ENCODE measurements at regions not wholly inside any gene's neighbourhood (a gene's known extent, or its start where the extent isn't known, plus 50 kb on each side); places are given as distances from the start of the nearest gene placed in this dataset.
A peak's percentile ranks its signal among the peaks of the same experiment; 100 is the strongest.
"Not testable (repeated sequence)": the region's sequence is repeated elsewhere in the genome, so short reads cannot be mapped to it uniquely, and the experiment has no call there.

DNA sequence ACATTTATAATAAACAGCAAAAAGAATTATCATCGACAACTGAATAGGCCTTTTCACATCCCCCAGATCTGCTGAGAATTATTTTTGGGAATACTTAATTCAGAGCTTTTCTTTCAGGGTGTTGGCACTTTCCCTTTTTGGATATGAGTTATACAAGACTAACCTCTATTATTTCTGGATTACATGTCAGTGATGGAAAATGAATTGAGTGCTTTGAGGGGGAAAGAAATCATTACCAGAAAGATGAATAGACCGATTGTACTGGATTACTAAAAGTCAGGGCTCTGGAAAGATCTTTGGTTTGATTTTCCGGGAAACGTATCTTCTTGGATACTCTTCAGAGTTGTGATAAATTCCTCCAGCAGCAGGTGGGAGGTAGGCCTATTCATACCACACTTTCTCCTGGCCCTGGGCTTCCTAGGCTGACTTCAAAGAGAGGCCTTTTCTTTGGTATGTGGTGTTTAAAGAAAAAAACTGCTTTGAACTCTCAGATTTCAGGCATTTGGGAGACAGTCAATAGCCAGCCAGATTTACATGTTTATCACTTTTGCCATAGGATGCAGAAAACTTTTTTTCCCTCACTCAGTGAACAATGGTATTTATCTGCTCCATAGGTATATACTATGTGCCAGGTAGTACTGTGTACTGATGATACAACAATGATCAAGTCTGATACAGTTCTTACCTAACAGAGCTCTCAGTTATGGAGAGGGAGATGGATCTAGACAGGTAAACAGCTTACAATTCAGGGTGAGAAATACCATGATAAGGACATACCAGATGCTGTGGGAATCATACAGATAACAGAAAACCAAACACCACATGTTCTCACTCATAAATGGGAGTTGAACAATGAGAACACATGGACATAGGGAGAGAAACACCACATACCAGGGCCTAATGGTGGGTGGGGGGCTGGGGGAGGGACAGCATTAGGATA lies 63.3 kb upstream of the ACTR3 start:
- no peak overlapping the region for H3K4me2 ChIP-seq
- H3K4me3 ChIP-seq = no peak overlapping the region
- no peaks in the 10 kb centered on the region for H4K20me1 ChIP-seq
- no peak overlapping the region for H3K27ac ChIP-seq
- H3K27me3 ChIP-seq = no peaks in the 10 kb centered on the region
- H3K4me1 ChIP-seq = no peaks in the 10 kb centered on the region
- no peak for TF ChIP-seq Cebpa-rat (IDR thresholded peaks at IDR 0.05)
- H3K9ac ChIP-seq = no peak overlapping the region
- no peaks in the 10 kb centered on the region for H3K36me3 ChIP-seq
- no peaks in the 10 kb centered on the region for H3K9me3 ChIP-seq

- H3K9me3 ChIP-seq = no peaks in the 10 kb centered on the region
- no peak overlapping the region for H3K9ac ChIP-seq
- no peaks in the 10 kb centered on the region for H3K4me1 ChIP-seq
- no peaks in the 10 kb centered on the region for H4K20me1 ChIP-seq
- no peak for TF ChIP-seq Cebpa-rat (IDR thresholded peaks at IDR 0.05)
- H3K36me3 ChIP-seq = no peaks in the 10 kb centered on the region
- H3K27me3 ChIP-seq = no peaks in the 10 kb centered on the region
- H3K4me3 ChIP-seq = no peak overlapping the region
- no peak overlapping the region for H3K27ac ChIP-seq
- no peak overlapping the region for H3K4me2 ChIP-seq
Observed at GRCh38 chr2:113823716-113824595, 65.9 kb upstream of the ACTR3 start.

DNA sequence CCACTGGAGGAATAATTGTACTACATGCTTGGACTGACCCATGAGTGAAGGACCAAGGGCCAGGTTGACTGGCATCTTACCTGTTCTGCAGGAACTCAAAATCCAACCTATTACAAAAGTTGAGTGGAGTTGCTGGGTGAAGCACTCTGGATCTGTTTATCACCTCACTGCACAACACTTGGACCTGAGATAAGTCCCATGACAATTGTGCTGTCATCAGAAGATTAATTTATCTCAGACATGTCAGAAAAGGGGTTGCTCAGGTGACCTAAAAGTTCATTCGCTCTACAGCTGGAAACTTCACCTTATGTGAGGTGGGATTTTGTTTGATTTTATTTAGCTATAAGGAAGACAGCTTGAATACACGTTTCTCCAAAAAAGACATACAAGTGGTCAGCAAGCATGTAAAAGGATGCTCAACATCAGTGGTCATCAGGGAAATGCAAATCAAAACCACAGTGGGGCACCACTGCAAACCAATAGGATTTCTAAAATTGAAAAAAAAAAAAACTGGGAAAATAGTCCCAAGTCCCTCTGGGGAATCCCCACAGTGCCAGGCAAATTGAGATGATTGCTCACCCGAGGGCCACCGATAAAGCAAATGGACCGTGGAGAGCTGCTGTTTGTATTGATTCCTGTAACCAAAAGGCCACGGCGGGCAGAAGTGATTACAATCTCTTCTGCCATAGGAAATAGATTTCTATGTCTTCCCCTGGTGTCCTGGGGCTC lies 65.8 kb upstream of the SLC35F5 start:
- Histone ChIP-seq H3K36me3 (no peaks in the 10 kb centered on the region), H3K9me3 (no peaks in the 10 kb centered on the region), H4K20me1 (no peaks in the 10 kb centered on the region), H3K4me2 (no peak overlapping the region), H3K4me1 (no peaks in the 10 kb centered on the region), H3K4me3 (no peak overlapping the region), H3K27ac (no peak overlapping the region), H3K9ac (no peak overlapping the region), H3K27me3 (no peaks in the 10 kb centered on the region)
- TF ChIP-seq Cebpa-rat (IDR thresholded peaks at IDR 0.05) = no peak

GRCh38 chr2:113818382-113818951 lies 62.0 kb upstream of the SLC35F5 start:
- H3K9me3 ChIP-seq = no peaks in the 10 kb centered on the region
- H3K36me3 ChIP-seq = no peaks in the 10 kb centered on the region
- H3K27ac ChIP-seq = no peak overlapping the region
- no peaks in the 10 kb centered on the region; the same call in 1 of the 2 replicates for H3K4me1 ChIP-seq
- no peak overlapping the region for H3K4me3 ChIP-seq
- no peak overlapping the region for H3K4me2 ChIP-seq
- no peak overlapping the region for H3K9ac ChIP-seq
- H4K20me1 ChIP-seq = no peaks in the 10 kb centered on the region
- H3K27me3 ChIP-seq = no peaks in the 10 kb centered on the region
- TF ChIP-seq Cebpa-rat (IDR thresholded peaks at IDR 0.05) = no peak

GRCh38 chr2:113813396-113813795 lies 57.0 kb upstream of the SLC35F5 start:
- H3K4me3 ChIP-seq = not testable (repeated sequence)

DNA sequence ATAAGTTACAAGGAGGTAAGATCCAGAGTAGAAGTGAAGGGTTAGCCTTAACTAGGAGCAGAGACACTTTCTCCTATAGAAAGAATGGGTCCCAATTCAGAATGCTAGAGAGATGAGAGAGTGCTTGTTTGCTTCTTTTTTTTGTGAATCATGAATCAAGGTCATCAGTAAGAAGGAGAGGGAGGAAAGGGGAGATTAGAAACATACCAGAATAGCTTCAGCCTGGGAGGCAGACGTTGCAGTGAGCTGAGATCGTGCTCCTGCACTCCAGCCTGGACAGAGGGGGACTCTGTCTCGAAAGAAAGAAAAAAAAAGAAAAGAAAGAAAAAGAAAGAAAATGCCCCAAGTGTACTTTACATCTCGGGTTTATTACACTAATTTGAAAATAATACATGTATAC lies 55.8 kb upstream of the SLC35F5 start:
- Histone ChIP-seq H3K4me1 (peaks cover 6% of the 10 kb centered on the region), H3K36me3 (no peaks in the 10 kb centered on the region), H4K20me1 (no peaks in the 10 kb centered on the region), H3K9ac (no peak overlapping the region), H3K4me2 (no peak overlapping the region), H3K27ac (no peak overlapping the region), H3K4me3 (no peak overlapping the region), H3K27me3 (no peaks in the 10 kb centered on the region), H3K9me3 (peaks cover 21% of the 10 kb centered on the region)
- no peak for TF ChIP-seq Cebpa-rat (IDR thresholded peaks at IDR 0.05)

More at GRCh38 chr2:113813396-113813795, 57.0 kb upstream of the SLC35F5 start:
- H3K27ac ChIP-seq, H3K4me1 ChIP-seq, H4K20me1 ChIP-seq, H3K9ac ChIP-seq, H3K36me3 ChIP-seq, H3K4me2 ChIP-seq, H3K27me3 ChIP-seq: not testable (repeated sequence)
- peaks cover 18% of the 10 kb centered on the region for H3K9me3 ChIP-seq

GRCh38 chr2:113809076-113809736 lies 52.8 kb upstream of the SLC35F5 start:
- Histone ChIP-seq H3K9me3 (peaks cover 21% of the 10 kb centered on the region), H4K20me1 (no peaks in the 10 kb centered on the region), H3K27ac (no peak overlapping the region), H3K4me3 (no peak overlapping the region), H3K9ac (no peak overlapping the region), H3K27me3 (no peaks in the 10 kb centered on the region), H3K36me3 (no peaks in the 10 kb centered on the region), H3K4me2 (peak overlapping the region; percentile 21; the same call in 1 of the 2 replicates), H3K4me1 (peaks cover 6% of the 10 kb centered on the region)
- no peak for TF ChIP-seq Cebpa-rat (IDR thresholded peaks at IDR 0.05)

- H3K4me3 ChIP-seq = no peak overlapping the region
- H3K9me3 ChIP-seq = peaks cover 21% of the 10 kb centered on the region
- no peak overlapping the region for H3K4me2 ChIP-seq
- no peaks in the 10 kb centered on the region for H3K27me3 ChIP-seq
- H3K4me1 ChIP-seq = peaks cover 6% of the 10 kb centered on the region
- H3K36me3 ChIP-seq = no peaks in the 10 kb centered on the region
- no peaks in the 10 kb centered on the region for H4K20me1 ChIP-seq
- no peak for TF ChIP-seq Cebpa-rat (IDR thresholded peaks at IDR 0.05)
- H3K27ac ChIP-seq = no peak overlapping the region
- H3K9ac ChIP-seq = no peak overlapping the region
Observed at GRCh38 chr2:113807721-113808120, 51.3 kb upstream of the SLC35F5 start.
